NCI-H524 treated with DMSO at 0.1 percent for 48 hours (cell line): ENCODE measurements at regions not wholly inside any gene's neighbourhood (a gene's known extent, or its start where the extent isn't known, plus 50 kb on each side); places are given as distances from the start of the nearest gene placed in this dataset.

Experiments used
- DNase-seq: peaks from one replicate; lab custom pipeline; 2025; lab: John Stamatoyannopoulos, UW

DNA sequence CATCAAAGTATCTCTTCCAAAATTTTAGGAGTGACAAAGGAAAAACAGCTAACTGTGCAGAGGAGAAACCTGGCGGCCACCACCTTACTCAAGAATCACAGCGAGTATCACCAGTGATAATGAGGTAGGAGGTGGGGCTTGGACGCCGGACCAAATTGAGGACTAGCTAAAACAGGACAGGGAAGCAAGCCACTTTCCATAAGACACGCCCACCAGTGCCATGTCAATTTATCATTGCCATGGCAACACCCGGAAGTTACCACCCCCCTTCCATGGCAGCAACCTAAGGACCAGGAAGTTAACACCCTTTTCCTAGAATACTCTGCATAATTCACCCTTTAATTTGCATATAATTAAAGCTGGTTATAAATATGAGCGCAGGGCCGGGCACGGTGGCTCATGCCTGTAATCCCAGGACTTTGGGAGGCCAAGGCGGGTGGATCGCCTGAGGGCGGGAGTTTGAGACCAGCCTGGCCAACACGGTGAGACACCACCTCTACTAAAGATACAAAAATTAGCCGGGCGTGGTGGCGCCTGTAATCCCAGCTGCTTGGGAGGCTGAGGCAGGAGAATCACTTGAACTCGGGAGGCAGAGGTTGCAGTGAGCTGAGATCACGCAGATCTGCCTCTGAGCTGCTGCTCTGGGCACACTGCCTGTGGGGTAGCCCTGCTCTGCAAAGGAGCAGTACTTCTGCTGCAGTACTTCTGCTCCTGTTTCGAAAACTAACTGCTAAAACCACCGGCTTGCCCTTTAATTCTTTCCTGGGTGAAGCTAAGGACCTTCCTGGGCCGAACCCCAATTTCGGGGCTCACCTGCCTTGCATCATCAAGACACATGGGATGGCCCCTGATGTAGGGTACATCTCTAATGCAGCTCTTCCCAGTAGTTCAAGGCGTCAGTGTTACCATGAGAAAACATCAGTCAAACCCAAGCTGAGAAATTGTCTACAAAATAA is 116.7 kb downstream of the HMX1 start:
- no peak for DNase-seq

DNA sequence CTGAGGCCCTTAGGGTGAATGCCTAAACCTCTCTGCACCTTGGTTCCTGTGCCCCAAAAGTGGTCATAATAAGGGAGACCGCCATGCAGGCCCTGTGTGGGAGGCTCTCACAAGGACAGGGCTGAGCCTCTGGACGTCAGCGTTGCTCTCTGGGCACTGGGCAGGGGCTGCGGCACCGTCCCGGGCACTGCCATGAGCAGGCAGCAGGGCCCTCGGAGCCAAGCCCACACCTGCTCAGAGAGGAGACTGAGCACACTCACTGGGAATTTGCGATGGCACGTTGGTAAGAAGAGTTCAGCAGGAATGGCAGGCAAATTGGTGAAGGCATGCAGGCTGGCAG is 123.4 kb downstream of the HMX1 start:
- DNase-seq = no peak

DNA sequence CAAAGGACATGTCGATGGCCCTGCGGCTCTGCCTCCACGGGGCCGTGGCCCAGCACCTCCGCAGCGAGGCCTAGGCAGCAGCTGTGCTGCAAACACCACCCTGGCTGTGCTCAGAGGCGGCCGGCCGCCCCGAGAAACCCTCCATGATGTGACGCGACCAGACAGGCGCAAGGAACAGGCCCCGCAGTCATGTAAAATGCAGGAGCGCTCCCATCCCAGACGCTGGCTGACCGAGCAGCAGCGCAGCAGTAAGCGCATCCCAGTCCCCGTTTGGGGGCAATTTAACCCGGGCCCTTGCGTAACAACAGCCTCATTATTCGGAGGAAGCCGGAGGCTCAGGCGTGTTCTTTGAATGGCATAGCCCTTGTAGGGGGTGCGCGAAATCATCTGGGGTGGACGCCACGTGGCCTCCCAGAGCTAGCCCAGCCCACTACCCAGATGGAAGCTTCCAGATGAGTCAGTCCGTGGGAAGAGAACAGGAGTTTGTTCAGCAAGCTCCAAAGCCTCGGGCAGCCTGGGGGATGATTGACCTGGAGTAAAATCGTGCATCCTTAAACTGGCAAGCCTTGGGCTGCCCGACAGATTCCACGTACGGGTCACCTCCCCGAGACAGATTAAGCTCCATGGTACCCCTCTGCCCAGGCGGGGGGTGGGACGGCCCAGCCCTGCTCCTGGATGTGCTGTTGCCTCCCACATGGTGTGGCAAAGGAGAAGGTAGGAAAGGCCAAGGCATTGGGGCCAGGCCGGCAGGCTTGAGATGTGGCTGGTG is 124.0 kb downstream of the HMX1 start:
- DNase-seq = no peak

DNA sequence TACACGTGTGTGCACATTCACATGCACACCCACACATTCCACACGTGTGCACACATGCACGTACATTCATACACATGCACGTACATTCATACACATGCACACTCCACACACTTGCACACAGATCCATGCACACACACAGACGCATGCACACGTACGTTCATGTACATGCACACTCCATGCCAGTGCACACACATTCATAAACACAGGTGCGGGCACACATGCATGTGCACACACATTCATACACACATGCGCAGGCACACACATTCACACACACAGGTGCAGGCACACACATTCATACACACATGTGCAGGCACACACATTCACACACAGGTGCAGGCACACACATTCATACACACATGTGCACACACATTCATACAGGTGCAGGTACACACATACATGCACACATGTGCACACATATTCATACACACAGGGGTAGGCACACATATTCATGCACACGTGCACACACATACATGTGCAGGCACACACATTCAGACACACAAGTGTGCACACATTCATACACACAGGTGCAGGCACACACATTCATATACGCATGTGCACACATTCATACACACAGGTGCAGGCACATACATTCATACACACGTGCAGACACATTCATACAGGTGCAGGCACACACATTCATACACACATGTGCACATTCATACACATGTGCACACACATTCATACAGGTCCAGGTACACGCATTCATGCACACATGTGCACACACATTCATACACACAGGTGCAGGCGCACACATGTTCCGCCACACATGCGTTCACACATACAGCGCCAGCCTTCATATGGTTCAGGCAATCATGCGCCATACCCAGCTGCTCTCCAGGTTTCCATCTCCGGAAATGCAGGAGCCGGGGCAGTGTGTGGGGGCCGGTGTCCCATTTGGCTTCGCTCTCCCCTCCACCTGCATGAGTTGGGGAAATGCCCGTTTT is 124.8 kb downstream of the HMX1 start:
- no peak for DNase-seq

- DNase-seq = no peak
These were observed 125.8 kb downstream of the HMX1 start for GRCh38 chr4:8745826-8746225.

DNA sequence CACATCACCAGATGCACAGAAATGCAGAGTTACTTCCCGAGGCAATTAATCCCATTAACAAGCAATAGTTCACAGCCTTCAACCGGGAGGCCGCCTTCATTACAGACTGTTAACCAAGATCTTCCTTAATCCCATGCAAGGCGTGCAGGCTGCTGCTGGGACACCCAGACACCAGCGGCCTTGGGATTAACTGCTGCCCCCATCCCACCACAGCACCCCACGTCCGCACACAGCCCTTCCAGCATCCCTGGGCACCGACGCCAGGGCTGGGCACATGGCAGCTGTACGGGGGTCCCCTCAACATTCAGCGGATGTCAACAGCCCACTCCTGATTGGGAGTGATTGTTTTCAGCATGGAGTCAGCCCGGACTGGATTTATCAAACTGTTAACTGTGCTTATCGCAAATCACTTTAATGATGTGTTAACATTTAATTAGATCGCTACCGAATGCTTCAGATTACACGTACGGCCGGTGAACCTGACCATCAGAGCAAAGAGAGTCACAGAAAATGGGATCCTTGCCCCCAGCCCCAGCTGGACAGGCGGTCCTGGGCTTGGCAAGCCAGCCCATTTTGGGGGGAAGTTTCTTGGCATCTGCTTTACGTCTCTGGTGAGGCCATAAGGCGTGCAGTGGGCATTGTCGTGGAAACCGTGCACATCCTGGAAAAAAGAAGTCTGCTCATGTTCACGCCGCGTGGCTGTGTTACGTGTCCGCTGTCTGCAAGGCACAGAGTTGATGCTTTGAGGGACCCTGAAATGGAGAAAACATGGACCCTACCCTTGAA is 126.4 kb downstream of the HMX1 start:
- DNase-seq = no peak

- DNase-seq = no peak
These were observed 127.4 kb downstream of the HMX1 start for GRCh38 chr4:8744083-8744805.

- no peak for DNase-seq
These were observed 129.1 kb downstream of the HMX1 start for GRCh38 chr4:8742546-8742945.

GRCh38 chr4:8741513-8742226 is 130.0 kb downstream of the HMX1 start:
- no peak for DNase-seq

DNA sequence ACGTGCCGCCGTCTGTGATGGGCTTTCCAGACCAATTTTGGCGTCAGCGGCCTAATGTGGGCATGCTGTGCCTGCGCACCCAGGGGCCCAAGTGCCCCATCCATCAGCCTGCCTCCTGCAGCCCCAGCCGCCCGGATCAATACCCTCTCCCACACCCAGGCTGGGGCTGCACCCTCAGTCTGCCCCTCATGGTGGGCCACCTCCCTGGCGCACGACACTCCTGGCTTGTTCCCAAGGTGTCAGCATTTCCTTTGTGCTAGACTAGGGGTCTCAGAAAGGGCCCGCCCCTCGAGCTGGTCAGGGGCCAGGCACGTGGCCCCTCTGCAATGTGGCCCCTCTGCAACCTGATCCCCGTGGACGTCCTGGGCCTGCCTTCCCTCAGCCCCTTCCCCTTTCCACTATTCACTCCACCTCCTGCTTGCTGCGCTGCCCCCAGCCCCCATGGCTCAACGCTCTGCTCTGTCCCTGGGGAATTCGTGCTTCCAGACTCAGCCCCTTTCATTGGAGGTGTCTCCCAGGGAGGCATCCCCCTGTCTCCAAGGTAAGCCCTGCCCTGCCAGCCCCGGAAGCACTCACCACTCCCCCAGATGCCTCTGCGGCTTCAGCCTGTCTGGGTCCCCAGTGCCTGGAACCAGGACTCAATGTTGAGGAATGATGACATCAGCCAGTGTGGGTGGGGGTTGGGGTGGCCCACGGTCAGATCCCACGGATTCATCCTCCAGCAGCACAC is 130.8 kb downstream of the HMX1 start:
- DNase-seq = no peak

GRCh38 chr4:8739820-8740665 is 131.6 kb downstream of the HMX1 start:
- DNase-seq = no peak

- no peak for DNase-seq
These were observed 132.3 kb downstream of the HMX1 start for GRCh38 chr4:8739317-8739716.

- DNase-seq = no peak
These were observed 133.1 kb downstream of the HMX1 start for GRCh38 chr4:8738471-8738931.

- no peak for DNase-seq
These were observed 133.9 kb downstream of the HMX1 start for GRCh38 chr4:8737601-8738279.

GRCh38 chr4:8737075-8737474 is 134.6 kb downstream of the HMX1 start:
- no peak for DNase-seq

DNA sequence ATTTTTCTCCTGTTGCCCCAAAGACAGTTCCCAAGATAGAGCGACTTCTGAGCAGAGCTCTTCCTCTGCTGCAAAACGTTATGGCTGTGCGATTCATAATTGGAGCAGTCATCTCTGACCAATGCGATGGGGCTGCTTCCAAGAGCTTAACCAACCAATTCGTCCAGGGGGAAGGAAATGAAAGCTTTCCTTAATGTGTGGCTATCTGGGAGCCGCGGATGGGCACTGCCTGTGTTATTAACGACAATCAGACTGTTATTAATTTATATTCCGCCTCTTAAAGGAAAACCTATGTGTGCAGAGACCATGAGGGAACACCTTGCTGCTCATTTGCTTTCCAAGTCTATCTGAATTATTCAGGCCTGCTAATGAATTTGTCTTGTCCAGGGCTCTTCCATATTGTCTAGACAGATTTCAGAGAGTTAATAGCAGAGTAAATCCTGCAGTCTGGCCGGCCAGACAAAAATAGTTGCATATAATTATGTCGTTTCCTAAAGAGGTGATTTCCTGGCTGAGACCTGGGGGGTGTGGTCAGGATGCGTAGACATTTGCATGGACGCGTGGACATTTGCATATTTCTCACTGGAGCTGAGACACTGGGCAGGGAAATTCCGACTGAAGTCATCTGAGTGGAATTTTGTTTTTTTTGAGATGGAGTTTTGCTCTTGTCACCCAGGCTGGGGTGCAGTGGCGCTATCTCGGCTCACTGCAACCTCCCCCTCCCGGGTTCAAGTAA is 135.4 kb downstream of the HMX1 start:
- no peak for DNase-seq
